Testis (tissue), 2 donors: ENCODE measurements at regions not wholly inside any gene's neighbourhood (a gene's known extent, or its start where the extent isn't known, plus 50 kb on each side); places are given as distances from the start of the nearest gene placed in this dataset.
"Not testable (repeated sequence)": the region's sequence is repeated elsewhere in the genome, so short reads cannot be mapped to it uniquely, and the experiment has no call there.

Experiments
- DNase-seq: peaks from one replicate; pipeline ENCODE4 v3.0.0-alpha.2; 2019
- H3K27ac ChIP-seq, 2 donors: fragments of 200-600 bp; sonication (generic); one replicate each; pipeline ENCODE4 v1.5.1; 2019
- H3K27me3 ChIP-seq: fragments of 200-600 bp; sonication (generic); one replicate; pipeline ENCODE4 v1.5.1; 2019
- H3K36me3 ChIP-seq: fragments of 200-600 bp; sonication (generic); one replicate; pipeline ENCODE4 v1.5.1; 2017; ENCODE audit warnings: low read depth; ENCODE audit errors: missing control alignments
- H3K4me1 ChIP-seq: fragments of 200-600 bp; sonication (generic); one replicate; pipeline ENCODE4 v1.5.1; 2019
- H3K4me3 ChIP-seq, 2 donors: fragments of 200-600 bp; sonication (generic); one replicate each; pipeline ENCODE4 v1.5.1; 2017 to 2019
- H3K9me3 ChIP-seq: fragments of 200-600 bp; sonication (generic); one replicate; pipeline ENCODE4 v1.5.1; 2017
- POLR2A ChIP-seq: fragments of 450-650 bp; IDR thresholded peaks from one replicate; pipeline ENCODE4 v1.6.1; 2017; ENCODE audit warnings: antibody characterized with exemption, mild to moderate bottlenecking, moderate library complexity
- WGBS, 2 donors: methylation state at CpG; one replicate each; pipeline ENCODE4 v1.1.5; 2018; 5-methylcytosine and 5-hydroxymethylcytosine counted together
- intact Hi-C: fragments of 100-400 bp; cut with DNase I; formaldehyde crosslinking; loops from one replicate; pipeline ENCODE4 v1.15.1; 2023; ENCODE audit warnings: low total_unique reads
- TF ChIP-seq, protein P1 (sequence below), 3 experiments: fragments of 450-650 bp in 2 of 3; fragments of 200-600 bp in 1 of 3; sonication (generic) in 1 of 3; IDR thresholded peaks; one replicate each; pipeline ENCODE4 v1.5.1; 2016 to 2019; ENCODE audit warnings: antibody characterized with exemption in 3 of 3, mild to moderate bottlenecking in 2 of 3, moderate library complexity in 1 of 3

DNA sequence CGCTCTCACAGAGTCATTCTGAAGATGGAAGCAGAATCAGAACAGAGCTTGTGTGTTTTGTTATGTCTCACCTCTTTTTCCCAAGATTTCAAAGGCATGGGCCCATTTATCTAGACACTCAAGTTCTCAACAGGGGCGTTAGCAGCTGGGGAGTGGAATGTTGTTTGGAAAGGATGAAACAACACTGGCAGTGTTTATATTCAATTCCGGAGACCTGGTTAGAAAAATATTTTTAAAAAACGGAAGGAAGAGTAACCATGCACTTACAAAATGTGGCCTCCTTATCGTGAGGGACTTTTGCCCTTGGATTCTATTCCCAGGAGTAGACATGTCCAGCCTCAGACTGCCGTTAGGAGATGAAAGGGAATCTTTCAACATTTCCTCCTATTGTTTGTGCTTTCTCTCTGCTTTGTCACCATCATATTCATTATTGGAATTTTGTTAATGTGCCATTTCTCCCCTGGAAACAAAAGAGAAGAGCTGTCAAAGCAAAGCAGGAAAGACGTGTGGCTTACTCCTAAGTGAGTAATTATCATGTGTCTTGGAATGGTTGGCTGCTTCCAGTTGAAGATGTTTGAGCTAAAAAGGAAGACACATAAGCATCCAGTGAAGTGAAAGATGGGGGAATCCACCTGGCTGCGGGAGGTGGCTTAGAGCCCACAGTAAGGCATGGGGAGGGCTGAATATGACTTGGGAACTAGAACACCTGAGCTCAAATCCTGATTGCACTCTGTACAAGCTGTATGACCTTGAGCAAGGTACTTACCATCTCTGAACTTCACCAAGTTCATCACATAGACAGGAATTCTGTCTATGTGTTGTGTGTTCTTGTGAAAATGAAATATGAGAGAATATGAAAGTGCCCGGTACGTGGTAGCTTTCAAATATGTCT, 71.7 kb upstream of the JUN start:
- no peaks in the 10 kb centered on the region for H3K4me1 ChIP-seq
- no peak overlapping the region for H3K27ac ChIP-seq
- WGBS, 2 donors = 75% methylated on average over 10 of the region's 10 CpGs
- no peaks in the 10 kb centered on the region for H3K27me3 ChIP-seq
- no peaks in the 10 kb centered on the region for H3K36me3 ChIP-seq
- TF ChIP-seq, protein P1, sequence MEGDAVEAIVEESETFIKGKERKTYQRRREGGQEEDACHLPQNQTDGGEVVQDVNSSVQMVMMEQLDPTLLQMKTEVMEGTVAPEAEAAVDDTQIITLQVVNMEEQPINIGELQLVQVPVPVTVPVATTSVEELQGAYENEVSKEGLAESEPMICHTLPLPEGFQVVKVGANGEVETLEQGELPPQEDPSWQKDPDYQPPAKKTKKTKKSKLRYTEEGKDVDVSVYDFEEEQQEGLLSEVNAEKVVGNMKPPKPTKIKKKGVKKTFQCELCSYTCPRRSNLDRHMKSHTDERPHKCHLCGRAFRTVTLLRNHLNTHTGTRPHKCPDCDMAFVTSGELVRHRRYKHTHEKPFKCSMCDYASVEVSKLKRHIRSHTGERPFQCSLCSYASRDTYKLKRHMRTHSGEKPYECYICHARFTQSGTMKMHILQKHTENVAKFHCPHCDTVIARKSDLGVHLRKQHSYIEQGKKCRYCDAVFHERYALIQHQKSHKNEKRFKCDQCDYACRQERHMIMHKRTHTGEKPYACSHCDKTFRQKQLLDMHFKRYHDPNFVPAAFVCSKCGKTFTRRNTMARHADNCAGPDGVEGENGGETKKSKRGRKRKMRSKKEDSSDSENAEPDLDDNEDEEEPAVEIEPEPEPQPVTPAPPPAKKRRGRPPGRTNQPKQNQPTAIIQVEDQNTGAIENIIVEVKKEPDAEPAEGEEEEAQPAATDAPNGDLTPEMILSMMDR (IDR thresholded peaks at IDR 0.05) = no peak
- no peak for TF ChIP-seq POLR2A
- no peaks in the 10 kb centered on the region for H3K9me3 ChIP-seq
- intact Hi-C loops = no loop called here
- DNase-seq = no peak
- no peak overlapping the region for H3K4me3 ChIP-seq

DNA sequence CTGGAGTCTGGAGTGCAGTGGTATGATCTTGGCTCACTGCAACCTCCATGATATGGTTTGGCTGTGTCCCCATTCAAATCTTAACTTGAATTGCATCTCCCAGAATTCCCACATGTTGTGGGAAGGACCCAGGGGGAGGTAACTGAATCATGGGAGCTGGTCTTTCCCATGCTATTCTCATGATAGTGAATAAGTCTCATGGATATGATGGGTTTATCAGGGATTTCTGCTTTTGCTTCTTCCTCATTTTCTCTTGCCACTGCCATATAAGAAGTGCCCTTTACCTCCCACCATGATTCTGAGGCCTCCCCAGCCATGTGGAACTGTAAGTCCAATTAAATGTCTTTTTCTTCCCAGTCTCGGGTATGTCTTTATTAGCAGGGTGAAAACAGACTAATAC, 72.4 kb upstream of the JUN start:
- H3K4me3 ChIP-seq, H3K4me1 ChIP-seq, DNase-seq, H3K27me3 ChIP-seq, H3K27ac ChIP-seq, H3K36me3 ChIP-seq, H3K9me3 ChIP-seq, intact Hi-C loops: not testable (repeated sequence)
- 93 to 94% methylated on average over 1 of the region's 1 CpG for WGBS, 2 donors

DNA sequence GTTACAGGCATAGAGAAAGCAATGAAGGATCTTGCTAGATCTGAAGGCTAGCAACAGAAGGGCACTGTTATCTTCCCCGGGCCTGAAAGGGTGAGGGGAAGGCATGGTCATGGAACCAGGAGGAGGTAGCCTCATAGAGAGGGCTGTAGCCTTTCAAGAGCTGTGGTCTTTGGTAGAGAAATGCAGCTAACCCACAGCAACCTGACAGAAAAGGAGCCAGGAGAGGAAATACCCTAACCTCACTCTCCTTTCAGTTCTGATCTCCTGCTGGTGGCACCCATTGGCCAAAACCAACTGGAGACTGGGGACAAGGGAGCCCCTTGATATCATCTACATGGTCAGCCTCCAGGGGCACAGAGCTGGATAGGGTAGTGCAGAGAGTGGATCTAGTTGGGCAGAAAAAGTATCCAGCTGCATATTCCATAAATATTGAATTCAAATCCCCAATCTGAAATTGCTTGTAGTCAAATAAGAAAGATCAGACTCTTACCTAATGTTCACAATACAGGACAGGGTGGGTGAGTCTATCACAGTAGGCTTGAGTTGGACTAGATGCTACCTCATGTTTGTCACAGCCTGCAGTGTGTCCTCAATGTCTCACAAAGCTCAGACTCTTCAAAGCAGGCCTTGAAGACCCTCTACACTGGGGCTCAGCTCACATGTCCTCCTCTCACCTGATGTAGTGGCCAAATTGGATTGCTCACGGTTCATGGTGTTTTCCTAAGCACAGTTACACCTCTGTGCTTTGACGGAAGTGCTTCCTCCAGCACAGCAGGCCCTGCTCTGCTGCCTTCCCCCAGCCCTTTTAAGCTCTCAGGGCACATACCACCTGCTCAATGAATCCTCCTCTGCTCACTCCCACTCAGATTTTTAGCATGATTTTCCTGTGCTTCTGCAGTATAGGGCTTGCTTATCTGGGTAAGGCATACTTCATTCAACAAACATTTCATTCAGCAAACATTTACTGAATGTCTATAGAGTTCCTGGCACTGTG, 74.1 kb upstream of the JUN start:
- Histone ChIP-seq H3K27me3 (no peaks in the 10 kb centered on the region), H3K4me3 (no peak overlapping the region), H3K36me3 (no peaks in the 10 kb centered on the region), H3K27ac (no peak overlapping the region), H3K4me1 (no peaks in the 10 kb centered on the region), H3K9me3 (no peaks in the 10 kb centered on the region)
- 75 to 83% methylated on average over 3 of the region's 3 CpGs for WGBS, 2 donors
- DNase-seq = no peak
- intact Hi-C loops = no loop called here
- TF ChIP-seq POLR2A = no peak
- TF ChIP-seq, protein P1 (IDR thresholded peaks at IDR 0.05) = no peak

DNA sequence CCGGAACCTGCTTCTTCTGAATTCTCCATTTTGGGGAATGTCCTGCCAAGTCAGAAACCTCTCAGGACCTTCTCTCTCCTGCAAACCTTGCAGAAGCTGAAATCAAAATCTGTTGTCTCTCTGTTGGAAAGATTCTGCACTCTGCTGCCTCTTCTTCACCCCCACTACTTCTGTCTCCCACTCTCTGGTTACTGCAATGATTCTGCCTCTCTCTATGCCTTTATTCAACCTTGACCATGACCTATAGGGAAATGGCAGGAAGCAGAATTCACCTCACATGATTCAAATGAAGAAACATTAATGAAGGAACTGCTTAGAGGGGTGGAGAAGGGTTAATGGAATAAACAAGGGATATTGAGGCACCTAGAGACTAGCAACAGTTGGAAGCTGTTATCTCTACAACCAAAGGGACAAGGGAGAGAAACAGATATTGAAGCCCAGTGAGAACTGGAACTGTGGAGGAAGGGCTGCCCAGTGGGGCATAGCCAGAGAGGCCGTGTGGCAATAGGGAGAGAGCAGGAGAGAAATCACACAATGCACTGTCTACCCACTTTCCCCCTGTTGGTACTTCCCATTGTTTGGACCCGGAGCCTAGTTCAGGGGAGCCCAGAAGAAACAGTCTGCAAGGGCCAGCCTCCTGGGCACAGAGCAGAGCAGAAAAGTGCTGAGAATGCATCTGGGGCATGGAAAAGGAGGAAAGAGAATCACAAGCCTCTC, 76.1 kb upstream of the JUN start:
- Histone ChIP-seq H3K36me3 (no peaks in the 10 kb centered on the region), H3K4me1 (no peaks in the 10 kb centered on the region), H3K4me3 (no peak overlapping the region), H3K27me3 (no peaks in the 10 kb centered on the region), H3K27ac (no peak overlapping the region), H3K9me3 (no peaks in the 10 kb centered on the region)
- no peak for TF ChIP-seq POLR2A
- TF ChIP-seq, protein P1 (IDR thresholded peaks at IDR 0.05) = no peak
- intact Hi-C loops = no loop called here
- 96 to 97% methylated on average over 3 of the region's 3 CpGs for WGBS, 2 donors
- no peak for DNase-seq

DNA sequence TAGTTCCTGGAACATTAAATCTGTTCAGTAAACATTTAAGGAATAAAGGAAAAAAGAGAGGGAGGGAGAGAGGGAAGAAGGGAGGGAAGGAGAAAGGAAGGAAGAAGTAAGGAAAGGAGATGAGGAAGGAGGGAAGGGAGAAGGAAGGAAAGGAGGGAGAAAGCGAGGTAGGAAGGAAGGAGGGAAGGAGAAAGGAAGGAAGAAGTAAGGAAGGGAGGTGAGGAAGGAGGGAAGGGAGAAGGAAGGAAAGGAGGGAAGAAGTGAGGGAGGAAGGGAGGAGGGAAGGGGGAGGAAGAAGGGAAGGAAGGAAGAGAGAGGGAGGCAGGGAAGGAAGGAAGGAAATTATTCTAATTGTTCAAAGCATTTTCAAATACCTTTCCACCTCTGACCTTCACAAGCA, 77.2 kb upstream of the JUN start:
- no peak overlapping the region for H3K27ac ChIP-seq
- TF ChIP-seq, protein P1 (IDR thresholded peaks at IDR 0.05) = no peak
- no peak for TF ChIP-seq POLR2A
- intact Hi-C loops = no loop called here
- H3K36me3 ChIP-seq = no peaks in the 10 kb centered on the region
- no peak for DNase-seq
- 85 to 87% methylated on average over 1 of the region's 1 CpG for WGBS, 2 donors
- no peaks in the 10 kb centered on the region for H3K9me3 ChIP-seq
- no peaks in the 10 kb centered on the region for H3K27me3 ChIP-seq
- H3K4me1 ChIP-seq = no peaks in the 10 kb centered on the region
- no peak overlapping the region for H3K4me3 ChIP-seq
